GM18858 (cell line): ENCODE measurements at regions not wholly inside any gene's neighbourhood (a gene's known extent, or its start where the extent isn't known, plus 50 kb on each side); places are given as distances from the start of the nearest gene placed in this dataset.
"Not testable (repeated sequence)": the region's sequence is repeated elsewhere in the genome, so short reads cannot be mapped to it uniquely, and the experiment has no call there.

Experiments
- ATAC-seq: cut with Tn5 transposase; IDR thresholded peaks from one replicate; pipeline ENCODE4 v1.9.1; 2021; ENCODE audit not compliant: unreplicated experiment

DNA sequence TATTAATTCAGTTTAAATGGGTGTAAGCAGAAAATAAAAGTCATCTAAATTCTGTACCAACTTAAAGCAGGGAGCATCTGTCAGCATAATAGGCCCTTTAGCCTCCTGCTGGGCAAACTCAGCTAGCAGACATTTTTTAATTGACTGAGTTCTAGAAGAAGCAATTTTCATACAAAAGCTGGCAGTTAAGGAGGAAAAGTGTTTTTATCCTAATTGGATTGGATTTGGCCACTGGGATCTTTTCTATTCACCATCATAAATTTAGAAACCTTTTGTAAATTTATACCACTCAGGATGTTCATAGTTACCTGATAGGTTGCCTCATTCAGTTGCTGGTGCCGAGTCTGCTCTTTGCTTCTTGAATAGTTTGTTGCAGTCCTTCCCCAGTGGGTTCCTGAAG lies 262.7 kb upstream of the FSIP2 start:
- no peak for ATAC-seq

DNA sequence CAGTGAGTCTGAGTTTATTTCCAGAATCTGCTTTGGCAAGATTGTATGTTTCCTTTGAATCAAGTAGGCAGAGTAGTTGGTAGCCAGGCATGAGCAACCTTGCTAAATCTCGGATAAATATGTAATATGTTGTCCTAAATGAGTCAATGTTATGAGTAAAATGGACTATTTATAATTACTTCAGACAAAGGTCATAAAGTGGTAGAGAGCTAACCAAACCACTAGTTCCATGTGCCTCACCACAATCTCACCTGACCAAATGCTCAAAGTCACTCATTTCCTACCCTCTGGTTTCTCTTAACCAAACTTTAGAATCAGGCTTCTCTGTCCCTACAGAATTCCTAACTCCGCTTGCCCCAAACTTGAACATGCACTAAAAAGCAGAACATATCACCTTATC lies 261.2 kb upstream of the FSIP2 start:
- ATAC-seq: no peak

DNA sequence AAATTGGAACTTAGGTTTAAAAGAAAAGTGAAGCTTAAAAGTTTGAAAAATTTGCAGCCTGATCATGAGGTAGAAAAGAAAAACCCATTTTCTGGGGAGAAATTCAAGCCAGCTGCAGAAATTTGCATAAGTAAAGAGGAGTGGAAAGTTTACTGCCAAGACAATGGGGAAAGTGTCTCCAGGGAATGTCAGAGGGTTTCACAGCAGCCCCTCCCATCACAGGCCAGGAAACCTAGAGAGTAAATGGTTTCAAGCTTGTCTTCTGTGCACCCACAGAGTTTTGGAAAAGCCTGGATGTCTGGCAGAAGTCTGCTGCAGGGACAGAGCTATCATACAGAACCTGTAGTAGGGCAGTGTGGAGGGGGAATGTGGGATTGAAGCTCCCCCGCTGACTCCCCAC lies 254.0 kb upstream of the FSIP2 start:
- no peak for ATAC-seq

DNA sequence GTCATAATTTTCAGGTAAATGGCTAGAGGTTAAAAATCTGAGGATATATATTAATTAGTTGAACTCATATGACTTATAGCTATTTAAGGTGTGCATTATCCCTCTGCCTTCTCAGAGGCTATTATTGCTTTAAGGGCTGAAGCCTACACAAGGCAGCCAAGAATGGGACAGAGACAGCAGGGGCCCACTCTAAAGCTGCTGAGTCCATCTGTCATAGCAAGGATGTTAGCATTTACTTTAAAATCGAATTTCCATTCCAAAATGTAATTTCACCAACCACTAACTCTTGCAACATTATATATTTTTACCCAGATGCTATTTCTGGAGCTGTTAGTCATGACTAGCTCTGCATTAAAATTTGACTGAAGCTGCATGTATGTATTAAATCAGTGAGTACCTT lies 236.3 kb upstream of the FSIP2 start:
- no peak for ATAC-seq

DNA sequence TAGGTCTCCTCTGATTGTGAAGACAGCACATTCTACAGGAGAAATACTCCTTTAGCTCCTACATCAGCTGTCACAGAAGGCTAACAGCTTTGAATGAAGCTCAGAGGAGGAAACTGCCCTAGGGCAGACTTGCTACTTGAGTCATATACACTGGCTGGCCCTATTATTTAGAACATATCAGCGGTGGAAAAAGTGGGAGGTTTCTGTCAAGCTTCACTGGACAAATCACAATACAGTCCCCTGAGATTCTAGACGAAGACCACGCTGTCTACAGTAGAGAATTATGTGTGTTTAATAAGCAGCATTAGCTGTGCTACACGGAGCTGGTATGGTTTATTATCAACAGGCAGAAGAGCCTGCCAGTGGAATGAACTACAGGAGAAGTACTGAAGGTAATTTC lies 230.9 kb upstream of the FSIP2 start:
- ATAC-seq: no peak

DNA sequence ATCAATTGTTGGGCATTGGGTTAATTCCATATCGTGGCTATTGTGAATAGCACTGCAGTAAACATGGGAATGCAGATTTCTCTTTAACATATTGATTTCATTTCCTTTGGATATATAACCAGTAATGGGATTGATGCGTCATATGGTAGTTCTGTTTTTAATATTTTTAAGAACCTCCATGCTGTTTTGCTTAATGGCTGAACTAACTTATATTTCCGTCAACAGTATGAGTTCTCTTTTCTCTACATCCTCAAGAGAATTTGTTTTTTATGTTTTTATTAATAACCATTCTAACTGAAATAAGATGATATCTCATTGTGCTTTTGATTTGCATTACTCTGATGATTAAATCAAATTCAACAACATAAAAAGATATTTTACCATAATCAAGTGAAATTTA lies 228.5 kb upstream of the FSIP2 start:
- no peak for ATAC-seq

DNA sequence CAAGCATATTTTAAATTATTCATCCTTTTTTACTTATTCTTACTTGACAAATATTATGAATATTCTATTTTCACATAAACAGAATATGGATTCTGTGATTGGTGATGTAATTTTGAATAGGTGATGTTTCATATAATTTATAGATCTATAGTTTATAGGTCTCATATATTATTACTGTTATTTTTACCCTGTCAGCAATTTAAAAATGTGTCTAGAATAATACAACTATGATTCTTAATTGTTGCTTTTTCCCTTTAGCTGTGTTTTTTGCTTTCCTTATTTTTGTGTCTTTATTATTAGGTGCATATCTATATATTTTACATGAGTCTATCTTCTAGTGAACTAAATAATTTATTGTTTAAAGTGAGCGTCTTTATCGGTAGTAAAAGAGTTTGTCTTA lies 226.7 kb upstream of the FSIP2 start:
- ATAC-seq: no peak

DNA sequence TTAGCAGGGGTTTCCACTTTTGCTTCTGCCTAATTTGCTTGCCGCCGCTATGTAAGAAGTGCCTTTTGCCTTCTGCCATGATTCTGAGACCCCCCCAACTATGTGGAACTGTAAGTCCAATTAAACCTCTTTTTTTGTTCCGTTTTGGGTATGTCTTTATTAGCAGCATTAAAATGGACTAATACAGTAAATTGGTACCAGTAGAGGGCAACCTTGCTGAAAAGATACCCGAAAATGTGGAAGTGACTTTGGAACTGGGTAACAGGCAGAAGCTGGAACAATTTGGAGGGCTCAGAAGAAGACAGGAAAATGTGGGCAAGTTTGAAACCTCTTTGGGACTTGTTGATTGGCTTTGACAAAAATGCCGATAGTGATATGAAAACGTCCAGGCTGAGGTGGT lies 216.1 kb upstream of the FSIP2 start:
- ATAC-seq: no peak

DNA sequence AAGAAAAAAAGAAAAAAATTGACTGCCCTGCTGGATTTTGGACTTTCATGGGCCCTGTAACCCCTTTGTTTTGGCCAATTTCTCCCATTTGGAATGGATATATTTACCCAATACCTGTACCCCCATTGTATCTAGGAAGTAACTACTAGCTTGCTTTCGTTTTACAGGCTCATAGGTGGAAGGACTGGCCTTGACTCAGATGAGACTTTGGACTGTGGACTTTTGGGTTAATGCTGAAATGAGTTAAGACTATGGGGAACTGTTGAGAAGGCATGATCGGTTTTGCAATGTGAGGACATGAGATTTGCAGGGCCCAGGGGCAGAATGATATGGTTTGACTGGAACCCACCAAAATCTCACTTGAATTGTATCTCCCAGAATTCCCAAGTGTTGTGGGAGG lies 214.4 kb upstream of the FSIP2 start:
- ATAC-seq: not testable (repeated sequence)

DNA sequence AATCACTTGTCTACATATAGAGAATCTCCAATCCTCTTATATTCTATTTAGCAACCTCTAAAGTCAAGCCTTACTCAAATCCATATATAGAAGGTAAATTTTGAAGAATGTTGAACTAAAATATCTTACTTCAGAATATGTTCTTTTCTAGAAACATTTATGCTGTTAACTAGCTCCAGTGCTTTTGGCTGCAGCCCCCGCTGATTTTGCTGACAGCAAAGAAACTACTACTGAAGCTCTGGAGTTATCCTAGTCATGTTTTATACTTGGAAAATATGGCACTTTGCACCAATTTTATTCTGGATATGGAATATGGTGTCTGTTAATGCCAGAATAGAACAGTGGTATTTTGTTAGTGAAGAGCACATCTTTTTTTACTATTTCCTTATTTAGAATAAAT lies 212.4 kb upstream of the FSIP2 start:
- ATAC-seq: no peak

DNA sequence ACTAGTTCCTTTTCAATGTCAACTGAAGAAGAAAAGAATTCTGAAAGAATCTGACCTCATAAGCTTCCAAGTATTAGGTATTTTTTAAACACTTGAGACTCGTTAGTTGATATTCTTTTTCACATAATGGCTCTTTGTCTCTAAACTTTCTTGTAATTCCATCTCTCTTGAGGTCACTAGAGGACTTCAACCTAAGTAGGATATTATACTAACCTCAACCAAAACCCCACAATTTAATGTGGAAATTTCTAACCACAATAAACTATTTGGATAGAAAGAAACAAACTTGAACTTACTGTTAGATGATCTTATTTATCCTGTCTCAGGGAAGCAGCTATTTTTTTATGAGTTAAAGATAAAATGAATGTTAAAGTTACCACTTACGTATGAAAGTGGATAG lies 206.9 kb upstream of the FSIP2 start:
- ATAC-seq: no peak

DNA sequence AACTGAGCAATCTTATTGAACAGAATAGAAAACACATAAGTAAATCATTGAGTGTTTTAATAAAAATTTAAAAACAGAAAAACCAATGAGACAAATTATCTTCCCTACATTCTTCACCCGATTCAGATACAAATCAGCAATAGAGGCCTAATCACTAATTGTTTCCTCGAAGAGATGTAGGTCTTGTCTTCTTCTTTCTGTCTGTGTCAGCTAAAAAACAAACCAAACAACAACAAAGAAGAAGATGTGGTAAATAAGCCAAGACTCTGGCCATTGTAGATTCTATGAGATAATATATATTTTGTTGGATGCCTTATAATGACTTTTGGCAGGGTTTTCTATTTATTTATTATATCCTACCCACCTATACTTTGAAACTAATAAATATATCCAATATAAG lies 200.9 kb upstream of the FSIP2 start:
- no peak for ATAC-seq

DNA sequence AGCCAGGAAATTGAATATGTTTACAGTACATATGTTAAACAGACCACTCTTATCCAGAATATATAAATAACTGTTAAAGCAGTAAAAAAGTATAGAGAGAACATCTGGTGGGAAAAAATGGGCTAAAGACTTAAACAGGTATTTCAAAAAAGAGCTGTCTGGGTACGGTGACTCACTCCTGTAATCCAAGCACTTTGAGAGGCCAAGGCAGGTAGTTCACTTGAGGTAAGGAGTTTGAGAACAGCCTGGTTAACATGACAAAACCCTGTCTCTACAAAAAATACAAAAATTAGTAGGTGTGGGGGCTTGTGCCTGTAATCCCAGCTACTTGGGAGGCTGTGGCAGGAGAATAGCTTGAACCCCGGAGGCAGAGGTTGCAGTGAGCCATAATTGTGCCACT lies 171.4 kb upstream of the FSIP2 start:
- ATAC-seq: no peak

DNA sequence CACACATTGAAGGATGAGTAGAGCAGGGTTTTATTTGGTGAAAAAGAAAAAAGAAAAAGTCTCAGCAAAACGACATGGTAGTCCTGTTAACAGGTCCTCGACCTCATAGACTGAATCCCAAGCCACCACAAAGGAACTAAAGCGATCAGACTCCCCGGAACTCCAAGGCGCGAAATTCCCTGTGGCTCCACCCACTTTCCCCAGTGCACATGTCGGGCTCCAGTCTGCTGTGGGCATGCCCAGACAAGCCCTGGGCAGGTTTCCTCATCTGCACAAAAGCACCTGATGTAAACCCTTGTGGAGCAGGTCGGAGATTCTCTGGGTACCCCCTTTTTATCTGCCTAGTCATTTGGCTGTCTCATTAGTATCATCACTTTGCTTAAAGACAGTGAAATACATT lies 170.7 kb upstream of the FSIP2 start:
- ATAC-seq: no peak

DNA sequence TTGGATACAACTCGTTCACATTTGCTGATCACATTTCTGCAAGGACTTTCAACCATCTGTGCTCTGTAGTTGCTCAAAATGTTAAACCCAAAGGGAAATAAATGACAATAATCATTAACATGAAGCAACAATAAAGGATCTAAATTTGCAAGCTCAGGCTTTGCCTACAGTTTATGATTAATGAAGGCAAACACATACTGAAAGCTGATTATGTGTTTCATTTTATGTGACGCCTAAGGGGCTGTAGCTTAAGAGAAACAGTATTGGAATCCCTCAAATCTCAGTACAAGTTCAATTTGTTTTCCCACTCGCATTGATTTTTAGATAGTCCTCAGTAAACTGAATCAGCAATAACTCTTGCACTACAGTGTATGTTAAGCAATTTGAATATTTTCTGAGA lies 160.3 kb upstream of the FSIP2 start:
- peak; percentile 55 for ATAC-seq

DNA sequence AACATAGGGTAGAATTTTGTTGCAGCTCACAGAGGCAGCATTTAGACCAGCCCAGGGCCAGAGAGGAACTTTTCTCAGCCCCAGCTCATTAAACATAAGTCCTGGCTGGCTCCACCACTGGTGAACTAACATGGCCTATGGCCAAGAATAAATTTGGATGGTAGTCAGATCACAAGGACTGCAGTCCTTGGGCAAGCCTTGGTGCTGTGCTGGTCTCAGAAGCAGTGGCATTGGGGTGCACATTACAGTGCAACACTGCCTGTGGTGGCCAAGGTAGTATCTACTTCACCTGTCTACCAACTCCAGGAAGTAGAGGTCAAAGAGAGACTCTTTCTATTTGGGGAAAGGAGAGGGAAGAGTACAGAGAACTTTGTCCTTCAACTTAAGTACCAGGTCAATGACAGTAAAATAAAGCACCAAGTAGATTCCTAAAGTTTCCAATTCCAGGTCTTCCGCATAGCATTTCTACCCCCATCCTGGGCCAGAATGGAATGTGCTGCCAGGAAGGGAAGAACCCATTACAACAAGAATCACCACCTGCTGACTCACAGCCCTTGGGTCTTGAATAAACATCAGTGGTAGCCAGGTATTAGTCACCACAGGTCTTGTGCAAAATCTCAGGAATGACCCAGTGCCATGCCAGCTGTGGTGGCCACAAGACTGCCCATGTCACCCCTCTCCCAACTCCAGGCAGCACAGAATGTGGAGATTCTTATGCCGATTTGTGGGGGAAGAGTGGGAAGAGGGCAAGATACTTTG lies 155.4 kb upstream of the FSIP2 start:
- ATAC-seq: no peak

DNA sequence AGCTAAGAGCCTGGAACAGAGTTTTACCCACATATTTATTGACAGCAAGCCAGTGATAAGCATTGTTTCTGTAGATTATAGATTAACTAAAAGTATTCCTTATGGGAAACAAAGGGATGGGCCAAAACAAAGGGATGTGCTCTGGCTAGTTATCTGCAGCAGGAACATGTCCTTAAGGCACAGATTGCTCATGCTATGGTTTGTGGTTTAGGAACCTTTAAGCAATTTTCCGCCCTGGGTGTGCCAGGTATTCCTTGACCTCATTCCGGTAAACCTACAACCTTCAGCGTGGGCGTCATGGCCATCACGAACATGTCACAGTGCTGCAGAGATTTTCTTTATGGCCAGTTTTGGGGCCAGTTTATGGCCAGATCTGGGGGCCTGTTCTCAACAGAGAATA lies 153.4 kb upstream of the FSIP2 start:
- ATAC-seq: not testable (repeated sequence)

DNA sequence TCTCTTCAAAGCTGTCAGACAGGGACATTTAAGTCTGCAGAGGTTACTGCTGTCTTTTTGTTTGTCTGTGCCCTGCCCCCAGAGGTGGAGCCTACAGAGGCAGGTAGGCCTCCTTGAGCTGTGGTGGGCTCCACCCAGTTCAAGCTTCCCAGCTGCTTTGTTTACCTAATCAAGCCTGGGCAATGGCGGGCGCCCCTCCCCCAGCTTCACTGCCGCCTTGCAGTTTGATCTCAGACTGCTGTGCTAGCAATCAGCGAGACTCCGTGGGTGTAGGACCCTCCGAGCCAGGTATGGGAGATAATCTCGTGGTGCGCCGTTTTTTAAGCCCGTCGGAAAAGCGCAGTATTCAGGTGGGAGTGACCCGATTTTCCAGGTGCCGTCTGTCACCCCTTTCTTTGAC lies 147.3 kb upstream of the FSIP2 start:
- not testable (repeated sequence) for ATAC-seq

DNA sequence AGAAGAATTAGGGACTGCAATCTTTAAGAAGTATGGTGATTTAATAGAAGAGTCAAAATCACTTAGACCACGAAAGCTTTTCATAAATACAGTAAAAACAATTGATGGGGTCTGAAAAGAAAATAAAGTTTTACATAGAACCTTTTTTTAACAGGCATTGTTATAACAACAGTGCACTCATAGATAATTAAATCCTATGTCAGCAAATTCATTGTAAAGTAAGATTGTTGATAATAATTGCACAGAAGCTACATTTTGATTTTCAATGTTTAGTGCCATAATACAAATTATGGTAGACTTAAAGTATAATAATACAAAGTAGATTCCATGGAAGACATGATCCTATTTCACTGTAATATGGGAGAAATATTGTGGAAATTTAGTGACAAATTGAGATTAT lies 130.7 kb upstream of the FSIP2 start:
- no peak for ATAC-seq

DNA sequence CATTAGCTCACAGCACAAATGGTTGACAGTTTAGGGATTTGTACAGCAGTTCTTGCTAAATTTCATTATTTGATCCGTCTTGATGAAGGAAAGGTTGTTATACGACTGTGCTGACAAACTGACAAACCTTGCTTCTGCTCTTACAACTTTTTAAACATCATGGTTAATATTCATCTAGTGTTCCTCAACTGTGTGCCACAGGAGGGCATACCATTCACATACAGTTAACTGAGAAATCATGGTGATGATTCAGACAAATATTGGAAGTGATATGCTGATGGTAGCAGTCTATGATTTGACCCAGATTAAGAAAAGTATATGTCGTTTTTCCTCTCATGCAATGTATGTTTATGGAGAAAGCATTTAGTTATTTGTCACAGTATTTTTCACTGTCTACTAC lies 129.8 kb upstream of the FSIP2 start:
- no peak for ATAC-seq

DNA sequence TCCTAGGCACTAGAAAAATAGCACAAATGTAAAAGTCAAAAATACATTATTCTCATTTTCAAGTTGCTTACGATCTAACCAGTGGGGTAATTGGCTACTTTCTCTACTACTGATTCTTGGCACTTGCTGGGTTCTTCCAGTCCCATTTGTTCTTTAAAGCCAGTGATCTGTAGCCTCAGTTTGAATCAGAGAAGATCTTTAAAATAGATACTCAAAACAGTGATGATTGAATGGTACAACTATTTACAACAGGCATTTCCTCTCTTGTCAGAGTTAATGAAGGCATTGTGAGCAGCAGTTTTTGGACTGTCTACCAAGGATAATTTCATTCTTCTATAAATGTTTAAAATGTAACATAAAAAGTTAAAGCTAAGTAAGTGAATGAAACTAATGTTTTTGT lies 128.3 kb upstream of the FSIP2 start:
- no peak for ATAC-seq

DNA sequence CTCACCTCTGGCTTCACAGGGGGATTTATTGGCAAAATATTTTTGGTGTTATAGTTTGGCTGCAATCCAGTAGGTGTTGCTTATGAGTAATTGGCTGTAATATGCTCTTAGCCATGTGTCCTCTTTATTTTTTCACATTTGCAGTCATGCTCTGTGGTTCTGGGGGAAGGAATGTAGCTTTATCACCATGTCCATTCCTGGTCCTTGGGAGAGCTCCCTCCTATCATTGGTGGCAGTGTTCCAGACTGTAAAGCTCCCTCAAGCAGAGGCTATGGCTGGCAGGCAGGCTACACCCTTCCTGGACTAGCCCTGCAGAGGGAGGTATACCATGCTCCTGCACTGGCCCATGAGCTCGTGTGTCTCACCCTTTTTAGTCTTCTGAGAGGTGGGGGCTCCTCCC lies 120.0 kb upstream of the FSIP2 start:
- no peak for ATAC-seq

DNA sequence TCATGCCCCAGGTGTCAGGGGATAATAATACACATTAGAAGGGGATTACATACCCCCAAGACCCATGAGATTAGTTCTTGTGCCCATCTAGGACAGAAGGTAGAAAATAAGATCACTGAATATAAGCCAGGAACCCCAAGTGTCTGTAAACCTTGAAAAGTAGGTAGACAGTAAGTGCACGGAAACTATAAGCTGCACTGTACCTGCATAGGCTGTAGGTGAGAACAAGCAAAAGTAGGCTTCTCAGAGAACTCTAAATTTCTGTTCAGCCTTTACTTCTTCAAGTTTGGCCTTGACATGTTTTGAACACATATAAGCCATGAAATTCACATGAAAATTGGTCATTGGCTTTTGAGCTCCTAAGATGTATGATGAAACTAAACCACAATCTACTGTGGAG lies 113.0 kb upstream of the FSIP2 start:
- ATAC-seq: no peak

DNA sequence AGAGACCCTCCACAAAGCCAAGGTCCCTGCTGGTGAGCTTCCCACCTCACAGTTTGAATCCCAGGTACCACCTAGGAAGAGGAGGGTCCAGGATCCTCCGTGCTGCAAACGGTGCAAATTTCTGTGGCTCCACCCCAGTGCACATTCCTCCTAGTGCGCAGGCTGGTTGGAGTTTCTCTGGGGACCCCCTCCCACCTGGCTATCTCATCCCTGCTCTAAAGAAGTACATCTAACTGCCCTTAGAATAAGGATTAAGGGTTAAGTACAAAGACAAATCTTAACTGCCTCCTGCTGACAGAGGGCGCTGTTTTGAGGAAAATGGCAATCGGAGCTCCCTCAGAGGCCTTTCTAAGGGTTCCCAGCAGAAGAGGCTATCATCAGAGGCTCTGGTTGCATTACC lies 109.6 kb upstream of the FSIP2 start:
- ATAC-seq: no peak
